ELF-1 (cell line): ENCODE measurements at regions not wholly inside any gene's neighbourhood (a gene's known extent, or its start where the extent isn't known, plus 50 kb on each side); places are given as distances from the start of the nearest gene placed in this dataset.

ENCODE experiments used
- DNase-seq: peaks from one replicate; pipeline ENCODE4 v3.0.0-alpha.2; 2016; ENCODE audit warnings: low read depth, low spot score

GRCh38 chr4:61094854-61095598, 105.1 kb upstream of the ADGRL3 start:
- peak; percentile 11 for DNase-seq

GRCh38 chr4:61128682-61129081, 71.4 kb upstream of the ADGRL3 start:
- DNase-seq, result no peak

- DNase-seq, result no peak
These were observed 70.2 kb upstream of the ADGRL3 start for GRCh38 chr4:61129971-61130370.

- DNase-seq, result no peak
These were observed 56.7 kb upstream of the ADGRL3 start for GRCh38 chr4:61143461-61143860.

- DNase-seq, result no peak
These were observed 50.8 kb upstream of the ADGRL3 start for GRCh38 chr4:61149278-61149677.
